ENCODE measurements at regions not wholly inside any gene's neighbourhood (a gene's known extent, or its start where the extent isn't known, plus 50 kb on each side); places are given as distances from the start of the nearest gene placed in this dataset.

GRCh38 chr9:38284588-38285051 is 107.9 kb upstream of the ALDH1B1 start:
- DNase-seq = no peak

- no peak for DNase-seq
Measured at GRCh38 chr9:38284039-38284575, 108.4 kb upstream of the ALDH1B1 start.

GRCh38 chr9:38282756-38283155 is 109.7 kb upstream of the ALDH1B1 start:
- no peak for DNase-seq

GRCh38 chr9:38281917-38282316 is 110.6 kb upstream of the ALDH1B1 start:
- DNase-seq = no peak

- DNase-seq = no peak
Measured at GRCh38 chr9:38281196-38281595, 111.3 kb upstream of the ALDH1B1 start.

GRCh38 chr9:38280251-38280800 is 112.2 kb upstream of the ALDH1B1 start:
- no peak for DNase-seq

GRCh38 chr9:38278931-38279679 is 113.4 kb upstream of the ALDH1B1 start:
- no peak for DNase-seq

- DNase-seq = no peak
Measured at GRCh38 chr9:38278457-38278856, 114.0 kb upstream of the ALDH1B1 start.

GRCh38 chr9:38277601-38278200 is 114.8 kb upstream of the ALDH1B1 start:
- no peak for DNase-seq

- DNase-seq = no peak
Measured at GRCh38 chr9:38276771-38277439, 115.6 kb upstream of the ALDH1B1 start.

- DNase-seq = no peak
Measured at GRCh38 chr9:38274800-38275199, 117.7 kb upstream of the ALDH1B1 start.

- no peak for DNase-seq
Measured at GRCh38 chr9:38272710-38273109, 119.8 kb upstream of the ALDH1B1 start.

- DNase-seq = no peak
Measured at GRCh38 chr9:38271666-38272241, 120.7 kb upstream of the ALDH1B1 start.

GRCh38 chr9:38269775-38270174 is 122.7 kb upstream of the ALDH1B1 start:
- no peak for DNase-seq

GRCh38 chr9:38263532-38263931 is 129.0 kb upstream of the ALDH1B1 start:
- no peak for DNase-seq

- DNase-seq = no peak
Measured at GRCh38 chr9:38259519-38260218, 132.8 kb upstream of the ALDH1B1 start.

- DNase-seq = no peak
Measured at GRCh38 chr9:38259056-38259455, 133.4 kb upstream of the ALDH1B1 start.

GRCh38 chr9:38257626-38258215 is 134.8 kb upstream of the ALDH1B1 start:
- DNase-seq = no peak

GRCh38 chr9:38256461-38256860 is 136.0 kb upstream of the ALDH1B1 start:
- DNase-seq = no peak

- no peak for DNase-seq
Measured at GRCh38 chr9:38255599-38255998, 136.9 kb upstream of the ALDH1B1 start.

GRCh38 chr9:38254756-38255155 is 137.7 kb upstream of the ALDH1B1 start:
- DNase-seq = no peak

GRCh38 chr9:38254151-38254550 is 138.4 kb upstream of the ALDH1B1 start:
- no peak for DNase-seq
